GM19324 (cell line): ENCODE measurements at regions not wholly inside any gene's neighbourhood (a gene's known extent, or its start where the extent isn't known, plus 50 kb on each side); places are given as distances from the start of the nearest gene placed in this dataset.
"Not testable (repeated sequence)": the region's sequence is repeated elsewhere in the genome, so short reads cannot be mapped to it uniquely, and the experiment has no call there.

ENCODE experiments used
- ATAC-seq: cut with Tn5 transposase; IDR thresholded peaks from one replicate; pipeline ENCODE4 v1.9.1; 2021; ENCODE audit warnings: mild to moderate bottlenecking, moderate library complexity; ENCODE audit not compliant: unreplicated experiment, low FRiP score

DNA sequence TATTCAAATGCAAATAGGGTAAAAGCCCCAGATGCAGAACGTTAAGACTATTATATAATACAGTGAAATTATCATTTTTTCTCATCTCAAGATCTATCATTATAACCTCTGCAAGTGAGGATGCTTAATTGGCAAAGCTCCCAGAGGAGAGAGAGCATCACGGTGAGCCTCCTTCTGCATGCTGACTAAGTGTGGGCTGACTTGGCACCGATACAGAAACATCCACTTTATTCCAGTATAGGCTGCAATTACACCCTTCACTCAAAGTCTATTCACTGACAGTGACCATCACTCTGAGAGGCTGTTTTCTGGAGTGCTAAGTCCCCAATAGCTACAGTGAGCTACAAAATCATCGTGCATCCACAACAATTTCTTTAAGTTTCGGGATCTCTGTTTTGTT is 171.1 kb upstream of the NBPF9 start:
- not testable (repeated sequence) for ATAC-seq

DNA sequence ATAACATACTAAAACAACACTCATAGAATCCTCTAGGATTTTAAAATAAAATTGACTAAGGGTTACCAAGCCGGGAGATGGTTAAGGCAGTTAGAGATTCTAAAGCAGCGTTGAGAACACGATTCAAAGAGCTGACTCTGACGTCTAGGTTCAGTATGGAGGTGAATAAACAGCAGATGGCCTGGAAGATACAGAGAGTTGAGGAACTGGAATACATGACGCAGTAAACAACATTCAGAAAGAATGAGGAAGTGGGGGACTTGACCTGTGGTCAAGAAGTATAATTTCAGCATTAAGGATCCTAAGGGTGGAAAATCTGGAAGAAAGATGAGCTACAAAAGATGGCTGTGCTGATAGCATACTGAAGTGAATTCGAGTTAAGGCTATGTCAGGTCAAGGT is 172.5 kb upstream of the NBPF9 start:
- ATAC-seq = not testable (repeated sequence)

DNA sequence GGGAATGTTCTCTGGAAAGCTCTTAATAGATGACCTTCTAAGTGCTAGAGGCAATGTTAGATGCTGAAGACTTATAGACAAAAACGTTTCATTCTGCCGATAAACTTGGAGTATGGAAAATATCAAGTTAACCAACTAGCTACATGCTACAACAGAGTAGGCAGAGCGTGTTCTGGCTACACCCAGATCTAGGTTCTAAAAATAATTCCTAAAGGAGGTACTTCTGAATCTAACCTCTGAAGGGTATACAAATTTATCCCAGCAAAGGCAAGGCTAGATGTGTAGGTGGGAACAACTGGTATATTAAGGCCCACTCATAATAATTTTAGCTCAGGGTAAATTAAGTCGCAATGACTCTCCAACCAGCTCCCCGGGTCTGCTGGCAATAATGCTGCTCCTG is 173.1 kb upstream of the NBPF9 start:
- not testable (repeated sequence) for ATAC-seq

DNA sequence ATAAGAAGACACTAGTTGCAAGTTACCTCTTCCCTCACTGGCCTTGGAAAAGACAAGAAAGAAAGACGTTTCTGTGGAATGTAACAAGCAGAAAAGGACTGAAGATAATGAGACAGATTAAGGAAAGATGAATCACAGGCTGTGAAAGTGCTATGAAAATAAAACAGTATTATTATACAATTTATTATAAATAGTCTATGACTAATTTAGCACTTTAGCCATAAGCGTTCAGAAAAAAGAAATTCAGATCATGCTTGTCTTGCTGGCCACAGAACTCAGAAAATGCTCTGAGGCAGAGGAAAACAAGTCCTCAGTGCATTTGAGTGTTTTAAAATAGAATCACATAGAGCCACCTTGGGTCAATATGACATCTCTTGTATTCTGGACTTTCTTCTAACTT is 174.8 kb upstream of the NBPF9 start:
- not testable (repeated sequence) for ATAC-seq

DNA sequence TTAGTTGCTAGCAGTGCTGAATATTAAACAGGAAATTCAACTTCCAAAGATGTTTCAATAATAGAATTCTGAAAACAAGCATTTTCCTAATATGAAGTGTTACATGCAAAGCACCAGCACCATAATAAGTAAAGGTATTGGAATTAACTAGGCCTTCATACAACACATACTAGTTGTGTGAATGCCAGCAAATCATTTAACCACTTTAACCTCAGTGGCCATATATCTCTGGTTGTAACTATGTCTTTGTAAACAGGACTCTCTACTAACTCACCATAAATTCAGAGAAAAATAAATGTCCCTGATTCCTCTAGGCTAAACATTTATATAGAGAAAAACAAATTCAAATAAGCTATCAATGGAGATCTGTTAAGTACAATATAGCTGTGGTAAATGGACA is 175.7 kb upstream of the NBPF9 start:
- ATAC-seq = not testable (repeated sequence)

DNA sequence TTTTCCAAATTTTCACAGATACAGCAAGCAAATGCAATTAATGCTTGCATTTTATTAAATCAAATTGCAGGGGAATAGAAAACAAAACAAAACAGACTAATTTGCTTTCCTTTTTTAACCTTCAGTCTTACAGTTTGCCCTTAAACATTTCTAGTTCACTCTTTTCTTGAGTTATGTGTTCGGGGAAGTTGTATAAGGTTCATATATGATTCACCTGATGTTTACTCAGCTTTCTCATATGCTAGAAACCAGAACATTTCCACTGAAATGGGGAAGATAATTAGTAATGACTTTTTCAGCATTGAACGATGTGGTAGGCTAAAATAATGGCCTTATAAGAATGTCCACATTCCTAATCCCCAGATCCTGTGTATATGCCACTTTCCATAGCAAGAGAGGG is 176.2 kb upstream of the NBPF9 start:
- ATAC-seq = not testable (repeated sequence)

DNA sequence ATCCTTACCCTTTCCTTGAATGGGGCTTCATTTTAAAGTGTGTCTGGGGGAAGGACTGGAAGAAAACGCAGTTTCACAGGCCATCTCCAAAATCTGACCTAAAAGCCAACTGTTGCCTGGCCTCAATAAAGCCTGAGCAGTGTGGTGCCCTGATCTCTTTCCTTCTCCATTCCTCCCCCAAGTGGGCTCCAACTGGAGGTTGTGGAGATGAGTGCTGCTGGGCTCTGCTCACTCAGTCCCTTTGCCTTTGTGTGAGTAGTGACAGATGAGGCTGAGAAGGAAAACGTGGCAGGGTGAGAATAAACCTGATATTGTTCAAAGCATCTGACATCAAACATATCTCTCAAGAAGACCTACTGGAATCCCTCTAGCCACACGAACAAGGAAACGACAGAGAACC is 181.4 kb upstream of the NBPF9 start:
- not testable (repeated sequence) for ATAC-seq

DNA sequence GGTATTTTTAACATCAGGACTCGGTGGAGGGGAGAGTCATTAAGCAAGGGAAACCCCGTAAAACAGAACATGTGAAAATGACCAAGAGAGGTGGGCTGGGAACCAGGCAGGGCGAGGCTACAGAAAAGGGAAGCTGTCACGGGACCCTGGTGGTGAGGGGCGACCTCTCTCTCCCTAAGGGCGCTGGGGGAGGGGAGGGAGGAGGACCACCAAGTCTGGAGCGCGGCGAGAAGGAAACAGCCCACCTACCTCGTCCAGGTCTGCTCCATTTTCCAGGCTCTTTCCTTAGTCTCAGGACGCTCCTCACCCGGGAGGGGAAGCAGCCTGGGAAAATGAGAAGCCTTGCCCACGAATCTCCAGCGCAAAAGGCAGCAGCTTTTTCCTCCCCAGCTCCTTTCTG is 181.9 kb upstream of the NBPF9 start:
- ATAC-seq = not testable (repeated sequence)

DNA sequence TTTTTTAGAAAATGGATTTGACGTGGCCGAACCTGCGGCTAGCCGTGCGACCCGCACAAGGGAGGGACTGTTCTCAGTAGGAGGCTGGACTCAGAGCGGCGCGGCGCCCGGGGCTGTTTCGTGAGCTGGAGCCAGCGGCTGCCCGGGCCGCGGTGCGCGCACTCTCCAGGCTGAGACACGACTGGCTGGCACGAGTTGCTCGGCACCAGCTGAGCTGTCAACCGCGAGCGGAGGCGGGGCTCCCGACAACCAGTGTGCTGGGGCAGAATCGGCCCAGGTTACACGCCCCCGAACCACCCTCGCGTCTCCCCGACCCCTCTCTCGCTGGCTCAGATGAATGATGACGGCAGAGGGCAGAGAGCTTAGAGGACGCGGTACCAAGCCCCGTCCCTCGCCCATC is 182.3 kb upstream of the NBPF9 start:
- ATAC-seq = not testable (repeated sequence)

DNA sequence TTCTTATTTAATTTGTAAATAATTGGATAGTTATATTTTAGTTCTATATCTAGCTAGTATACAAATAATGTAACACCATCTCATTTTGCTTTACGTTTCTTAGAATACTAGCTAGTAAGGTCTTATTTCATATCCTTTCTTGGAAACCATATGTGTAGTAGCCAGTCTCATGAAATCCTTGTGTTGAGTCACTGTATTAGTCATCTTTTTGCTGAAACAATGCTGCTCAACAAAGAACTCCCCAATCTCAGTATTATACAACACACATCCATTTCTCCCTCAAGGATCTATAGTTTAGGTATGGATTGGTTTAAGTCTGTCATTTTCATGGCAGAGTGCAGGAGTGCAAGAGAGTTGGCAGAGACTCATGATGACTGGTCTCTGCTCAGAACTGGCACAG is 185.2 kb upstream of the NBPF9 start:
- not testable (repeated sequence) for ATAC-seq

DNA sequence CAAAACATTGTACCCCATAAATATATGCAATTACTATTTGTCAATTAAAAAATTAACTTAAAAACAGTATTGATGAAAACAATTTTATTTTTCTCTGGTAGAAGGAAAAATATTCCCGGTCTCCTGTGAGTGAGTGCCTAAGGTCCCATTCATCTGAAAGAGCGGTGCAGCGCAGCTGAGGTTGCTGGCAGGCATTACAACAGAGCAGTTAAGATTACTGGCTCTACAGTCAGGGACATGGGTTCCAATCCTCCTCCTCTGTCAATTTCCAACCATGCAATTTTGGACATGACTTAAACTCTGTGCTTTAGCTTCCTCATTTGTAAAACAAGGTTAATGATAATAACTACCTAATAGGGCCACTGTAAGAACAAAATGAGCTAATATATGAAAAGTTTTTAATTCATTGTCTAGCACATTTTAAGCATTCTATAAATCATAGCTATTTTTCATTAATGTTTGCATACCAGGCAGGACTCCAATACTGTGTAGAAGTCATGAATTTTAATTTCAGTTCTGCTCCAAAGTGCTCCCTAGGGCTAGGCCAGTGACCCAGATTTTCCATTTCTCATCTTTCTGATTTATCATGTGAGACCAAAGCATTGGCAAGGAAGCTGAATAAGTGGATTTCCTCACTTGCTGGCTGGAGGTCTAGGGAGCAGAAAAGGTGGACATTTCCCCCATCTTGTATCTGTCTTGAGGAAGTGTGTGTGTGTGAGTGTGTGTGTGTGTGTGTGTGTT is 174.2 kb upstream of the NBPF19 start:
- ATAC-seq = not testable (repeated sequence)

DNA sequence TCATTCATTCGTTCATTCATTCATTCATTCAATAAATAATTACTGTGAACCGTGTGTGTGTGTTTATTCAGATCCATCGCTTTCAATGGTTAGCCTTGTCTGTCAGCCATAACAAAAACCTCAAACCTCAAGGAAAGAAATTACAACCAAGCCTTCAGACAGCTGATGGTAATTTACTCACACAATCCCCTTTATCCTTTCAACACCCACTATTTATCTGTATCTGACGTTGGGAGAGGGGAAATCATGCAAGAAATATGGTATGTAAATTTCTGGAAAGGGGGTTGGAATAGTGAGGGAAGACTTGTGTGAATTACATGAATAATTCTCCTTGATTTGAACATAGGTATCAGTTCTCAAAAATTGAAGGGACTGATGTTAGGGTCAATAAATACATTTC is 173.6 kb upstream of the NBPF19 start:
- not testable (repeated sequence) for ATAC-seq

DNA sequence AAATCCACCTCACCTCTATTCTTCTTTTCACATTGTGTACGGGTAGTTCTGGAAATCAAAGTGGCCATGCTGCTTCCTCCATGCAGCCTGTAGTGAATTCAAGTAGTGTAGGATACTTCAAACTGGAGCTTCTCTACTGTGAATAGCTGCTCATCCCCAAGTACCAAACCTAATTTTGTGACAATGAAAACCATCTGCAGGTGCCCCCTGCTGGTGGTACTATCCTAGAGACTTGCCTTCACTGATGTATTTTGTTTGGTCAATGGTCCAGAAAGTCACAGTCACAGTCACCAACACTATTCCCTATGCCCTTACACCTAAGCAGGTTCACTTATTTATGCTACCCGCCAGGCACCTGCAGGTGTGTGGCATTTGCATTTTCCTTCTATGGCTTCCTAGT is 170.0 kb upstream of the NBPF19 start:
- ATAC-seq = not testable (repeated sequence)

DNA sequence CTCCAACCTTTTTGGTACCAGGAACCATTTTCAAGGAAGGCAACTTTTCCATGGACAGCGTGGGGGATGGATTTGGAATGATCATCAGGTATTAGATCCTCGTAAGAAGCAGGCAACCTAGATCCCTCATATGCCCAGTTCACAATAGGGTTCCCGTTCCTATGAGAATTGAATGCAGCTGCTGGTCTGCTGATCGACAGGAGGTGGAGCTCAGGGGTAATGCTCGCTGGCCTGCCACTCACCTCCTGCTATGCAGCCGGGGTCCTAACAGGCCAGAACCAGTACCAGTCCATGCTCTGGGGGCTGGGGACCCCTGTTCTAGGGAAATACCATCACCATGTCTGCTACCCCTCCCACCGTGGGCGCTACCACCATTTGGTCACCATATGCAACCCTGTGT is 167.2 kb upstream of the NBPF19 start:
- not testable (repeated sequence) for ATAC-seq

DNA sequence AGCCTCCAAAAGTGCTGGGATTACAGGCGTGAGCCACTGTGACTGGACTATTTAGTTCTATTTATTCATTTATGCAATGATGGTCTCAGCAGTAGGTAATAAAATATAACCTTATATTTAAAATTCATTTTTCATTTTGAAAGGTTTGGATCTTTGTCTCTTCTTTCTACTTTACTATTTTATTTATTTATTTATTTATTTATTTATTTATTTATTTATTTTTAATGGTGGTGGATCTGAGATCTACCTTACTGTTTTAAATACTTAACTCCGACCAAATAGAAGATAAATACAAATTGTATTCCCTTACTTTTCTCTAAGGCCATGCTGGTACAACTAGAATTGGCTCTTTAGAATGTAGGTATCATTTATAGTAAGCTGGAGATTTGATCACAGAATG is 159.9 kb upstream of the NBPF19 start:
- not testable (repeated sequence) for ATAC-seq

DNA sequence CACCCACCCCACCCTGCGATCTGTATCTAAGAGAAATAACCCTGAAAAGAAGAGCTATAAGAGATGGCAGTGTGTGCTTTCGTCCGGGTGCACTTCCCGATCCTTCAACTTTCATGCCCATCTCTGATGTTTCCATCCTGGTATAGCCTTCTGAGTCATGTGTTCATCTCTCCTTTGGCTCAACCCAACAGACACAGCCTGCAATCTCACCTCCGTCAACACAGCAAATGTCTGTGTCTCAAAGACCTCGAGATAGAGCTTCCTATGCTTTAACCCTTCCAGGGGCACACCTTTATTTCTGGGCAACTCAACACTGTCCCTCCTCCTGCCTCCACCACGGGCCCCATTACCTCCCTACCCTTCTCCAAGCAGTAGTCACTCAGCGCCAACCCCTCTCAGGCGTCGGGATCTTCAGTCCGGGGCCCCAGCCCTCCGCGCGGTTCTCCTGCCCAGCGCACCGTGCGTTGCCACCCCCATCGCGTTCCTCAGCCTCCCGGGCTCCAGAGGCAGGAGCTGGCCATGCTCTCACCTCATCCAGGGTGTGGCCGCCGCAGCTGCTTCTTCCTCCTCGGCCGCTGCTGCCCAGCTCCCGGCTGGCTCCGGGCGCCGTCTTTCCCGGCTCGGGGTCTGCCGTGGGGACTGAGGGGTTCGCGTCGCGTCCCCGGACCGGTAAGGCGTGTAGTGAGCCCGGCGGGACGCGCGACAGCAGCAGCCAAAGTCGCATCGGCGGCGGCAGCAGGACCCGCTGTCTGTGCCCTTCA is 153.7 kb upstream of the NBPF19 start:
- not testable (repeated sequence) for ATAC-seq

DNA sequence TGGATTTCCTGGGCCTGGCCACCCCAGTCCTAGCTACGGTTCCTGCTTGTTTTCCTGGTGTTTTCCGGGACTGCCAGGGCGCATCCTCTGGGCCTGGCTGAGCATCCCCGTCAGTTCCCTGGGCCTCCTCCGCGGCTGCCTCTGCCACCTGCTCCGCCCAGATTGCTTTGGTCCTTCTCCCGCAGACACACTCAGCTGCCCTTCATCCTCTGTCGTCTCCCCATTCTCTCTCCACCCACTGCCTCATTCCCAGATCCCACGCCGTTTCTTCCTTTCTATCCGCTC is 153.2 kb upstream of the NBPF19 start:
- not testable (repeated sequence) for ATAC-seq

DNA sequence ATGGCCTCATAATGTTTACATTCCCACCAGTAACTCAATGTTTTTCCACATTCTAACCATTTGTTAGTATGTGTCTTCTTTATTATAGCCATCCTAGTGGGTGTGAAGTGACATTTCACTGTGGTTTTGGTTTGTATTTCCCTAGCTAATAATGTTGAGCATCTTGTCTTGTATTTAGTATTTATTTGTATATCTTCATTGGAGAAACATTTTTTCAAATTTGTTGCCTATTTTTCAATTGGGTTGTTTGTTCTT is 144.8 kb upstream of the NBPF19 start:
- not testable (repeated sequence) for ATAC-seq

DNA sequence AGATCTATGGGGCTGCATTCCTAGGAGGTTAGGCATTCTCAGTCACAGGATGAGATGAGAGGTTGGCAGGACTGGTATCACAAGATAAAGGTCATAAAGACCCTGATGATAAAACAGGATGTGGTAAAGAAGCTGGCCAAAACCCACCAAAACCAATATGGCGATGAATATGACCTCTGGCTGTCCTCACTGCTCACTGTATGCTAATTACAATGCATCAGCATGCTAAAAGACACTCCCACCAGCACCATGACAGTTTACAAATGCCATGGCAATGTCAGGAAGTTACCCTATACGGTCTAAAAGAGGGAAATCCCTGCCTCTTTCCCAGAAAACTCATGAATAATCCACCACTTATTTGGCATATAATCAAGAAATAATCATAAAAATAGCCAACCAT is 138.8 kb upstream of the NBPF19 start:
- ATAC-seq = not testable (repeated sequence)

DNA sequence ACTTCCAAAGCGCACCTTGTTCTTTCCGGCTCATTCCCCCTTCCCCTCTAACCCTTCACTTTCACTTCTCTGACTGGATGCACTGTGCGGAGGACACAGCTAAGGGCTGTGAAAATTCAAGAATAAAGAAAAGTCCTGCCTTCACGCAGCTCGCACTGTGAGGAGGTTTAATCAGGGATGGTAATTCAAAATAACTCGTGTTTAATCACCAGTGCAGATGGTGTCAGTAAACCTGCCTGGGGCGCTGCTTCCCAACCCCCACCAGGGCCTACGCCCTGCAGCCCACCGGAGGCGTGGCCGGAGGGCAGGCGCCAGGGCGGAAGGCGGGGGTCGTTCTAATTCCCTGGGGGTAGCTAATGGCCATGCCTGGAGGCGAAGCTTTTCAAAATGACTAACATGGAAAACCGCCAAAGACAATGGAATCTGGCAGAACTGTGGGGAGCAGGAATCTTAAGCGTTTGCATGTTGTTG is 136.6 kb upstream of the NBPF19 start:
- not testable (repeated sequence) for ATAC-seq

DNA sequence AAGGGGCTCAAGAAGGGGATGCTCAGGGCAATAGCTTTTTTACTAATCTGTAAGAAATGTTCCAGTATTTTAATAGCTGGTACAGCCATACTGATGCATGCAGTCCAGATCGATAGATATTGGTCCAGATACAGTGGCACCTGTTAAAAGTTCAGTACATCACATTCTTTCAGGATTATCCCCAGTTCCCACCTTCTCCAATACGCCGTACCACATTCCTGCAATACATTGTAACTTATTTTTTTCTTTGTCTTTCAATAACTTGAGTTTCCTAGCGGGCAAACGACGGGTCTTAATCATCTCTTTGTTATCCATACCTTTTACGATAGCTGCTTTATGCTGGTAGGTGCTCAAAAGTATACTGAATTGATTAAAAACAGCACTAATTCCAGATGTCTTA is 136.1 kb upstream of the NBPF19 start:
- ATAC-seq = not testable (repeated sequence)

DNA sequence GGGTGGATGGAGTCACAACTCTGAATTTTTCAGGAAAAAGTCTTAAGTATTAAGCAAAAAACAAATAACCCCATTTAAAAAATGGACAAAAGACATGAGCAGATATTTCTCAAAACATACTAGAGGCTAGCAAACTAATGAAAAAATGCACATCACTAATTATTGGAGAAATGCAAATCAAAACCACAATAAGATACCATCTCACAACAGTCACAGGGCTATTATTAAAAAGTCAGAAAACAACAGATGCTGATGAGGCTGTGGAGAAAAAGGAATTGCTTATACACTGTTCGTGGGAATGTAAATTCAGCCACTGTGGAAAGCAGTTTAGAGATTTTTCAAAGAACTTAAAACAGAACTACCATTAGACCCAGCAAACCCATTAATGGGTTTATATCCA is 125.4 kb upstream of the NBPF19 start:
- ATAC-seq = not testable (repeated sequence)
